IMR-90 (cell line): ENCODE measurements at regions not wholly inside any gene's neighbourhood (a gene's known extent, or its start where the extent isn't known, plus 50 kb on each side); places are given as distances from the start of the nearest gene placed in this dataset. TPM values are rescaled to one million over a fixed set of nuclear protein-coding genes. Genes with fewer than 3 reads are reported as not detected.

Source experiments
- microRNA-seq, 2 experiments: library from miRNA; stranded (forward) in 1 of 2; unstranded in 1 of 2; fragments of 10-50 nt in 1 of 2; fragments of <30 nt in 1 of 2; gene quantifications in 1 of 2; microRNA quantifications in 1 of 2; one replicate each; pipeline versions ENCODE3 to v1.1.0; 2013 to 2020; ENCODE audit not compliant: insufficient read depth in 1 of 2, insufficient read length in 1 of 2, unreplicated experiment in 1 of 2
- small RNA-seq, 5 experiments: library from RNA; depleted of rRNA; stranded (forward); fragments of <200 nt; gene quantifications; one replicate each; pipeline ENCODE3, GENCODE V24; 2012

Small RNAs in the stretch of these regions (microRNA-seq; reads per million reads assigned to microRNA genes)
- gene RNU6-1291P (ENCODE audit: insufficient read depth, insufficient read length): not detected

Small RNAs in the stretch of these regions (small RNA-seq; reads per million reads assigned to genes)
- gene RNU6-1291P: 0 reads per million in 5 experiments
